HCT116 (cell line): ENCODE measurements at regions not wholly inside any gene's neighbourhood (a gene's known extent, or its start where the extent isn't known, plus 50 kb on each side); places are given as distances from the start of the nearest gene placed in this dataset.

Source experiments
- ATAC-seq: fragments of 200-7000 bp; cut with Tn5 transposase; 2 replicates; pipeline ENCODE4 v1.9.1; 2020; ENCODE audit warnings: mild to moderate bottlenecking, moderate library complexity
- BruUV-seq: library from RNA; stranded (reverse); fragments of 400-500 nt; replicated peaks from 2 replicates; lab custom pipeline; 2021; lab: Mats Ljungman, UMichigan
- CTCF ChIA-PET: fragments of 300-600 bp; sonication (Branson Sonifier 250); formaldehyde crosslinking; loops from one replicate; lab custom pipeline; 2021; ENCODE audit warnings: antibody characterized with exemption; lab: Charles Lee
- POLR2A ChIA-PET: fragments of 300-600, 350-600 bp; sonication (Branson Sonifier 250); formaldehyde crosslinking; loops from one replicate; lab custom pipeline; 2021; ENCODE audit warnings: antibody characterized with exemption; lab: Charles Lee
- RAD21 ChIA-PET, 2 experiments: fragments of 300-600 bp; sonication (Branson Sonifier 250); formaldehyde crosslinking; loops; one replicate each; lab custom pipeline; 2023; ENCODE audit warnings: low total read pairs in 2 of 2; ENCODE audit not compliant: uncharacterized antibody in 2 of 2, unreplicated experiment in 2 of 2, low non-redundant PET in 1 of 2; lab: Charles Lee
- DNase-seq: peaks from one replicate; pipeline ENCODE4 v3.0.0-alpha.2; 2010; ENCODE audit warnings: low read depth, low spot score
- H2AFZ ChIP-seq: fragments of 200-600 bp; shearing (Covaris generic), sonication (generic); 2 replicates; pipeline ENCODE4 v1.6.1; 2017; ENCODE audit warnings: low read depth, mixed run types, mixed read lengths, antibody characterized with exemption, low read length; ENCODE audit not compliant: poor library complexity, severe bottlenecking
- H3K27ac ChIP-seq: 2 replicates; pipeline ENCODE4 v1.5.1; 2012; ENCODE audit warnings: low read depth, low read length
- H3K27me3 ChIP-seq: fragments of 200-600 bp; sonication (generic); 2 replicates; pipeline ENCODE4 v1.6.1; 2016; ENCODE audit warnings: mixed run types, low read length, mixed read lengths; ENCODE audit not compliant: insufficient read depth
- H3K36me3 ChIP-seq, 2 experiments: fragments of 200-500 bp in 1 of 2; fragments of 200-600 bp in 1 of 2; sonication (Bioruptor generic) in 1 of 2; sonication (generic) in 1 of 2; 2 replicates each; pipeline versions ENCODE4 v1.5.1 to v1.6.1; 2014 to 2016; ENCODE audit warnings: low read length in 2 of 2, inconsistent platforms in 1 of 2, mixed read lengths in 1 of 2, mixed run types in 1 of 2; ENCODE audit not compliant: insufficient read depth in 2 of 2, control insufficient read depth in 1 of 2
- H3K4me1 ChIP-seq, 2 experiments: fragments of 200-600 bp in 1 of 2; sonication (generic) in 1 of 2; 2 replicates each; pipeline versions ENCODE4 v1.5.1 to v1.6.1; 2012 to 2017; ENCODE audit warnings: low read length in 2 of 2, inconsistent platforms in 1 of 2, mild to moderate bottlenecking in 1 of 2, mixed read lengths in 1 of 2, mixed run types in 1 of 2, moderate library complexity in 1 of 2; ENCODE audit not compliant: insufficient read depth in 2 of 2, control insufficient read depth in 1 of 2
- H3K4me2 ChIP-seq: fragments of 200-600 bp; sonication (generic); 2 replicates; pipeline ENCODE4 v1.6.1; 2017; ENCODE audit warnings: mixed run types, low read length, mixed read lengths
- H3K4me3 ChIP-seq, 2 experiments: fragments of 200-600 bp in 1 of 2; sonication (generic) in 1 of 2; replicated peaks in 1 of 2; 2 replicates each; pipeline ENCODE4 v1.5.1; 2011 to 2016; ENCODE audit warnings: low read length in 2 of 2, control low read depth in 1 of 2, low read depth in 1 of 2, mild to moderate bottlenecking in 1 of 2, mixed read lengths in 1 of 2, mixed run types in 1 of 2
- H3K79me2 ChIP-seq: fragments of 200-600 bp; sonication (generic); 2 replicates; pipeline ENCODE4 v1.6.1; 2017; ENCODE audit warnings: mild to moderate bottlenecking, mixed run types, low read length, moderate library complexity, mixed read lengths; ENCODE audit not compliant: insufficient read depth
- H3K9ac ChIP-seq: fragments of 200-600 bp; sonication (generic); 2 replicates; pipeline ENCODE4 v1.6.1; 2016; ENCODE audit warnings: low read length, mixed read lengths
- H3K9me2 ChIP-seq: fragments of 200-600 bp; sonication (generic), shearing (Covaris generic); 2 replicates; pipeline ENCODE4 v1.6.1; 2017; ENCODE audit warnings: mixed run types, mild to moderate bottlenecking, moderate library complexity; ENCODE audit not compliant: insufficient read depth
- H3K9me3 ChIP-seq, 2 experiments: fragments of 200-500 bp in 1 of 2; fragments of 200-600 bp in 1 of 2; sonication (Bioruptor generic) in 1 of 2; sonication (generic) in 1 of 2; 2 replicates each; pipeline ENCODE4 v1.6.1; 2014 to 2017; ENCODE audit warnings: low read length in 2 of 2, mixed read lengths in 2 of 2, inconsistent platforms in 1 of 2, low read depth in 1 of 2, mild to moderate bottlenecking in 1 of 2, mixed run types in 1 of 2, moderate library complexity in 1 of 2; ENCODE audit not compliant: control insufficient read depth in 1 of 2, insufficient read depth in 1 of 2
- H4K20me1 ChIP-seq: fragments of 200-600 bp; sonication (generic), shearing (Covaris generic); 2 replicates; pipeline ENCODE4 v1.6.1; 2017; ENCODE audit warnings: mixed run types, mild to moderate bottlenecking, moderate library complexity; ENCODE audit not compliant: insufficient read depth
- EGR1 ChIP-seq: IDR thresholded peaks from 2 replicates; pipeline ENCODE4 v1.6.1; 2012; ENCODE audit warnings: low read depth
- ELF1 ChIP-seq: IDR thresholded peaks from 2 replicates; pipeline ENCODE4 v1.6.1; 2012; ENCODE audit warnings: low read depth, borderline replicate concordance
- EZH2phosphoT487 ChIP-seq: fragments of 200-600 bp; IDR thresholded peaks from 2 replicates; pipeline ENCODE4 v1.6.1; 2018; ENCODE audit warnings: antibody characterized with exemption, borderline replicate concordance
- FOSL1 ChIP-seq: IDR thresholded peaks from 2 replicates; pipeline ENCODE4 v1.6.1; 2012; ENCODE audit warnings: low read depth
- JUND ChIP-seq: IDR thresholded peaks from 2 replicates; pipeline ENCODE4 v1.6.1; 2012
- POLR2A ChIP-seq: IDR thresholded peaks from 2 replicates; pipeline ENCODE4 v1.7.0; 2011; ENCODE audit warnings: borderline replicate concordance; ENCODE audit not compliant: insufficient read depth, insufficient read length; ENCODE audit errors: extremely low read depth
- POLR2AphosphoS5 ChIP-seq: IDR thresholded peaks from 2 replicates; pipeline ENCODE4 v1.6.1; 2011; ENCODE audit warnings: mild to moderate bottlenecking, low read depth, low read length, moderate library complexity
- REST ChIP-seq: IDR thresholded peaks from 2 replicates; pipeline ENCODE4 v1.6.1; 2012; ENCODE audit warnings: low read depth
- SIN3A ChIP-seq: IDR thresholded peaks from 2 replicates; pipeline ENCODE4 v1.6.1; 2012; ENCODE audit warnings: low read depth
- SRF ChIP-seq: IDR thresholded peaks from 2 replicates; pipeline ENCODE4 v1.6.1; 2012; ENCODE audit warnings: low read depth
- ZFX ChIP-seq: fragments of 450-650 bp; IDR thresholded peaks from 2 replicates; pipeline ENCODE4 v1.6.1; 2017
- ZNF274 ChIP-seq: fragments of 200-500 bp; sonication (Bioruptor generic); IDR thresholded peaks from 2 replicates; pipeline ENCODE4 v1.6.1; 2014; ENCODE audit warnings: mild to moderate bottlenecking, low read depth, low read length, inconsistent platforms
- intact Hi-C: fragments of 100-400 bp; cut with micrococcal nuclease; formaldehyde crosslinking; loops from 2 replicates; pipeline ENCODE4 v1.10.0; 2022

DNA sequence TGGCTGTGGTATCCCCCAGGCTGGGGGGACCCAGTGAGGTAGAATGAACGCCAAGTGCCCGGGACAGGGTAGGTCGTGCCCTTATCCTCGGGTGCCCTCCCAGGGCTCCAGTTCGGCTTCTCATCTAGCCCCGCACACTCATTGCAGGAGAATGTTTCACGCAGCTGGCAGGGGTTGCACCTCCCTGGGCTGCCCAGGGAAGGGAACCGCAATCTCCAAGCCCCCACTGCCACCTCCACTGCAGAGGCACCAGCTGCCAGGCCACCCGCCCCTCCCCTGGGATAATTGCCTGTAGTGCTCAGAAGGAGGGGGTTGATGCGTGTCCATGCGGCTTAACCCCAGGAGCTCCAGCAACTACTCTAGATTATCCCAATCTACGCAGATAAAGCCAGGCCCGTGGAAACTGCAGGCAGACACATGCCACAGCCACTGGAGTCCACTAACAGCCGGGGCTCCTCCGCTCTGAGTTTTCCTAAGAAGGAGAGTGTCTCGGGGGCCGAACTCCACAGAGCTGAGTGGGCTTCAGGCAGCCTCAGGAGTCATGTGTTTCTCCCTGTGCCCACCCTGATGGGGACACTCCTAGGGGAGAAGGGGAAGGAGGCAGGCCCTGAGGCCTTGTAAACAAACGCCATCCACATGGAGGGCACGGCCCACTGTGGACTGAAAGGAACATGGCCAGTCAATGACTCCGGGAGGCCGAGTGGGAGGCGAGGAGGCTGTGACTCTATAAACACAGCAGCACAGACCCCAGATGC is 137.2 kb upstream of the IQSEC1 start:
- intact Hi-C loops = no loop called here
- Histone ChIP-seq H3K79me2 (no peaks in the 10 kb centered on the region), H3K27ac (no peak overlapping the region), H3K4me2 (no peak overlapping the region), H3K9me2 (no peaks in the 10 kb centered on the region), H3K4me3 (no peak overlapping the region), H4K20me1 (no peaks in the 10 kb centered on the region), H3K36me3 (no peaks in the 10 kb centered on the region), H3K4me1 (peaks cover 0 to under 1% of the 10 kb centered on the region in 2 experiments; a peak in 1 of 4 replicates), H3K27me3 (peaks cover 5% of the 10 kb centered on the region; the same call in 1 of the 2 replicates)
- DNase-seq (no peak), ATAC-seq (no peak)
- CTCF ChIA-PET = no interaction called here
- TF ChIP-seq ZFX (no peak), JUND (no peak), ELF1 (no peak), EZH2phosphoT487 (no peak), SIN3A (no peak), REST (no peak), ZNF274 (no peak), POLR2A (no peak), FOSL1 (no peak), POLR2AphosphoS5 (no peak), EGR1 (no peak), SRF (no peak)
- TF ChIP-seq, all 23 proteins: peak for 0
- no peak overlapping the region for H3K9ac ChIP-seq
- RAD21 ChIA-PET = no interaction called here
- BruUV-seq = no TSS peak
- no peak overlapping the region for H2AFZ ChIP-seq
- H3K9me3 ChIP-seq = no peaks in the 10 kb centered on the region
- POLR2A ChIA-PET = no interaction called here
